ENCODE measurements at regions not wholly inside any gene's neighbourhood (a gene's known extent, or its start where the extent isn't known, plus 50 kb on each side); places are given as distances from the start of the nearest gene placed in this dataset.

DNA sequence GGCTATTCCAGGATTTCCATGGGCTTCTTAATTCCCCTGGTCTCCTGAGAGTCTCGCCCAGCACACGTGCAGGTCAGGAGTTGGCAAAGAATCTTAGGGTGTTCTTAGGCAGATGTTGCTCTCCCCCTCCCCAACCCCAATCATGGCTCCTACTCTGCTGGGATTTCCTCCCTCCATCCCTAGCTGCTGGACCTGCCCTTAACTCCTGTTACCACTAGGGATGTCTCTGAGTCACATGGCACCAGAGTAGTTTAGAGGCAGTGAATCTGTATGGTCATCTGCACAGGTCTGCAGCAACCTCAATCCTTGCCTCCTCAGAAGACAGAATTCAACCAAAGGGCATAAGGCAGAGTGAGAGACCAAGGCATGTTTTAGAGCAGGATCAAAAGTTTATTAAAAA is 51.8 kb upstream of the CHST3 start:
- no peak for DNase-seq (ENCODE audit: low read depth)

DNA sequence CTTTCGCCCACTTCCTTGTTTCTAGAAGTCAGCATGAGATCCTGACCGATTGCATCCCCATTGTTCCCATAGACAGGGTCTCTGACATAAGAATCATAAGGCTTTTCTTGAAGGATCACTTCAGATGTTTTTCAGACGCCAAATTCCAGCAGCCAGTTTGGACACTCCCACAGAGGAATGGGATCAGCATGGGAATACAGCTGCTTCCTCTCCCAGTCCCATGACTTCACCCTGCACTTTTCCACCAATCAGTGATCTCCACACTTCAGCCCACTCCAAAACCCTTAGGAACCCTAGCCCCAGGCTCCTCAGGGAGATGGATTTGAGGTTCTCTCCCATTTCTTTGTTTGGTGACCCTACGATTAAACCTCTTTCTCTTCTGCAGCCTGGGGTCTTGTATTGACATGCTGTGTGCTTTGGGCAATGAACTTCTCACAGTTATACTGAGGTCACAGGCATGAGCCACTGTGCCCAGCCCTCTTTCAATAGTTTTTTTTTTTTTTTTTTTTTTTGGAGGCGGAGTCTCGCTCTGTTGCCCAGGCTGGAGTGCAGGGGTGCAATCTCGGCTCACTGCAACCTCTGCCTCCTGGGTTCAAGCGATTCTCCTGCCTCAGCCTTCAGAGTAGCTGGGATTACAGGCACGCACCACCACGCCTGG is 52.8 kb upstream of the CHST3 start:
- DNase-seq (ENCODE audit: low read depth): peak; percentile 46

DNA sequence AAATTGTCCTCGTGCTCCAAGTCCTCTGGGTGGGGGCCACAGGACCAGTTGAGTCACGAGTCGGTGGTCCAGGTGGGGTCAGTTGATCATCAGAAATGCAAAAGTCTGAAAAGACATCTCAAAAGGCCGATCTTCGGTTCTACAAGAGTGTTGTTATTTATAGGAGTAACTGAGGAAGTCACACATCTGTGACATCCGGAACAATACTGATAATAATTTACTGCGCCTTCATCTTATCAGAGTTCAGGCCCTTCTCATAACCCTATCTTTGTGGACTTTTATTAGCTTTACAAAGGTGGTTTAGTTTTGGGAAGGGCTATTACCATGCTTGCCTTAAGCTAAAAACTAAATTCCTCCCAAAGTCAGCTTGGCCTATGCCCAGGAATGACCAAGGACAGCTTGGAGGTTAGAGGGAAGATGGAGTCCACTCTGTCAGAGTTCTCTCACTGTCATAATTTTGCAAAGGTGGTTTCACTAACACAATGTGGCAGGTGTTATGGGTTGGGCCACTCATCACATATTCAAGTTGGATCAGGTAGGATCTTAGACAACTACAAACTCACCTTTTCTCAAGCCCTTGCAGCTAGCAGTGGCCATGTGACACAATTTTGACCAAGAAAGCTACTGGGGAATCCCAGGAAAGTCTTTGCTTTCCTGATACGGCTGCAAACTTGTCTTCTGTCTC is 54.7 kb upstream of the CHST3 start:
- no peak for DNase-seq (ENCODE audit: low read depth)

DNA sequence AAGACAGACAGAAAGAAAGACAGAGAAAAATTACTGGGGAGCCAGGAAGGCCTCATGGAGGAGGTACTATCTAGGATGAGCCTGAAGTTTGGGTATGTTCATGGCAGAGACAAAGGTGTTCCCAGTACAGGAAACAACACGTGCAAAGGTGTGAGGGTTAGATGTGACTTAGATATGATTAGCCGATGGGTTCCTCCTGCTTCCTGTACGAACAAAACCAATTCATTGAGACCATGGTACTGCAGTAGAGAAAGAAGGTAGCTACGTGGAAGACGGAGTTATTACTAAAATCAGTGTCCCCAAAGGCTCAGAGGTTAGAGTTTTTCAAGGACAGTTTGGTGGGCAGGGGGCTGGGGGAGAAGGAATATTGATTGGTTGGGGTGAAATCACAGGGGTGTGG is 55.2 kb upstream of the CHST3 start:
- DNase-seq (ENCODE audit: low read depth): no peak

DNA sequence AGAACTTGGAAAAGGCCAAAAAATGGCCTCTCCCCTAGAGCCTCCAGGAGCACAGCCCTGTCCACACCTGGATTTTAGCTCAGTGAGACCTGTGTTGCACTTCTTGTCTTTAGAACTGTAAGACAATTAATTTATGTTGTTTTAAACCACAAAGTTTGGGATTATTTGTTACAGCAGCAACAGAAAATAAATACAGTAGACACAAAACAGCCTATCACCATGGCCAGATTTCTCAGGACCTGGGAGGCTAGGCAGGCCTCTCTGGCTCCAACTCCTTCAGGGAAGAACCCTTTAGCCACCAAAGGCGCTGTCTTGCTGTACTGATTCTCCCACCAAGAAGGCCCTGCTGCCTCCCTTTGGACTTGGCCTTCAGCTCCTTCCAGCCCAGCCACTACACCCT is 54.1 kb upstream of the PSAP start:
- no peak for DNase-seq (ENCODE audit: low read depth)

DNA sequence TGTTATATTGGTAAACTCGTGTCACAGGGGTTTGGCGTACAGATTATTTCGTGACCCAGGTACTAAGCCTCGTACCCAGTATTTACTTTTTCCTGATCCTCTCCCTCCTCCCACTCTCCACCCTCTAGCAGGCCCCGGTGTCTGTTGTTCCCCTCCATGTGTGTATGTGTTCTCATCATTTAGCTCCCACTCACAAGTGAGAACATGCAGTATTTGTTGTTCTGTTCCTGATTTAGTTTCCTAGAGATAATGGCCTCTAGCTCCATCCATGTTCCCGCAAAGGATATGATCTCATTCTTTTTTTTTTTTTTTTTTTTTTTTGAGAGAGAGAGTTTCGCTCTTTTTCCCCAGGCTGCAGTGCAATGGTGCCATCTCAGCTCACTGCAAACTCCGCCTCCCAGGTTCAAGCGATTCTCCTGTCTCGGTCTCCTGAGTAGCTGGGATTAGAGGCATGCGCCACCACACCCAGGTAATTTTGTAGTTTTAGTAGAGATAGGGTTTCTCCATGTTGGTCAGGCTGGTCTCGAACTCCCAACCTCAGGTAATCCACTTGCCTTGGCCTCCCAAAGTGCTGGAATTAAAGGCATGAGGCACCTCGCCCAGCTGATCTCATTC is 52.7 kb upstream of the PSAP start:
- DNase-seq (ENCODE audit: low read depth): peak; percentile 83

DNA sequence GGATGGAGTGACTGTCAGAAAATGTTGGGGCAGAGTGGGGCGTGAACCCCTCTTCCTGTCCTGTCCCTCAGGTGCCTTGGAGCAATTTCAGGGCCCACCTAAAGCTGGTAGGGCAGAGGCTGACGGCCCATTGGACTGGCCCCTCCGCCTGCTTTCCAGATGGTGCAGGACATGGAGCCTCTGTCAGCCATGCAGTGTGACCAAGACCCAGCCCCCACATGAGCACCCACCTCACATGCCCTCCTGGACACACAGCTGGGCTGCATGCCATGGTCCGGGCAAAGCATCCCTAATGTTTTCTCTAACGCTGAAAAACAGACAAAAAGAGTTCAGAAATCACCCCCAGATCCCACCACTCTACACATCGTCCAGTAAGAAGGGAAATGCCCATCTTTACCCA is 51.3 kb upstream of the PSAP start:
- DNase-seq (ENCODE audit: low read depth): no peak

Data from amniotic epithelial cell (primary cell).